GM12878 (cell line): ENCODE measurements at regions not wholly inside any gene's neighbourhood (a gene's known extent, or its start where the extent isn't known, plus 50 kb on each side); places are given as distances from the start of the nearest gene placed in this dataset.

ENCODE experiments used
- ATAC-seq: fragments of 200-7000 bp; cut with Tn5 transposase; 3 replicates; pipeline ENCODE4 v1.9.1; 2020; ENCODE audit warnings: mild to moderate bottlenecking, moderate library complexity
- BruUV-seq: library from RNA; stranded (reverse); fragments of 400-500 nt; replicated peaks from 2 replicates; lab custom pipeline; 2021; lab: Mats Ljungman, UMichigan
- CTCF ChIA-PET: fragments of 300-600 bp; sonication (Branson Sonifier 250); formaldehyde crosslinking; extraction: SDS; loops from one replicate; lab custom pipeline; 2021; ENCODE audit warnings: inconsistent platforms; lab: Yijun Ruan, JAX
- POLR2A ChIA-PET: fragments of 350-600 bp; formaldehyde crosslinking; extraction: SDS; loops from one replicate; lab custom pipeline; 2021; ENCODE audit warnings: inconsistent platforms; lab: Charles Lee
- RAD21 ChIA-PET: fragments of 300-600 bp; sonication (Branson Sonifier 250); formaldehyde crosslinking; loops from one replicate; lab custom pipeline; 2023; ENCODE audit warnings: antibody characterized with exemption; ENCODE audit not compliant: unreplicated experiment; lab: Charles Lee
- SMC1A ChIA-PET: fragments of 300-600 bp; sonication (Branson Sonifier 250); formaldehyde crosslinking; loops from one replicate; lab custom pipeline; 2023; ENCODE audit not compliant: unreplicated experiment, uncharacterized antibody; lab: Charles Lee
- DNase-seq: peaks from one replicate; pipeline ENCODE4 v3.0.0-alpha.2; 2011; ENCODE audit warnings: low read depth, low spot score
- FAIRE-seq: peaks from 3 replicates; lab custom pipeline; 2011; peaks lifted over from hg19 to GRCh38; lab: Jason Lieb, UNC
- H2AFZ ChIP-seq: 2 replicates; pipeline ENCODE4 v1.6.0; 2011; ENCODE audit warnings: low read depth, low read length, control low read depth; ENCODE audit not compliant: control insufficient read depth
- H3K27ac ChIP-seq: 2 replicates; pipeline ENCODE4 v1.5.1; 2011; ENCODE audit warnings: control low read depth; ENCODE audit not compliant: control insufficient read depth, insufficient read depth
- H3K27me3 ChIP-seq, 2 experiments: replicated peaks in 1 of 2; 2 replicates each; pipeline versions ENCODE4 v1.6.0 to v1.6.1; 2011; ENCODE audit warnings: low read length in 1 of 2; ENCODE audit not compliant: control insufficient read depth in 2 of 2, insufficient read depth in 2 of 2
- H3K36me3 ChIP-seq, 2 experiments: 2 replicates each; pipeline ENCODE4 v1.5.1; 2011; ENCODE audit warnings: low read length in 1 of 2; ENCODE audit not compliant: control insufficient read depth in 2 of 2, insufficient read depth in 2 of 2
- H3K4me1 ChIP-seq: 2 replicates; pipeline ENCODE4 v1.6.1; 2011; ENCODE audit warnings: mild to moderate bottlenecking, low read length, moderate library complexity, mixed read lengths; ENCODE audit not compliant: control insufficient read depth, insufficient read depth
- H3K4me2 ChIP-seq: 2 replicates; pipeline ENCODE4 v1.6.0; 2011; ENCODE audit warnings: control low read depth; ENCODE audit not compliant: control insufficient read depth, insufficient read depth
- H3K4me3 ChIP-seq: fragments of 200-600 bp; sonication (generic); 2 replicates; pipeline ENCODE4 v1.5.1; 2016
- H3K79me2 ChIP-seq: 2 replicates; pipeline ENCODE4 v1.6.0; 2011; ENCODE audit warnings: low read length; ENCODE audit not compliant: control insufficient read depth, insufficient read depth
- H3K9ac ChIP-seq: 2 replicates; pipeline ENCODE4 v1.8.0; 2011; ENCODE audit warnings: low read length, control low read depth, mixed read lengths; ENCODE audit not compliant: control insufficient read depth, insufficient read depth
- H3K9me3 ChIP-seq: replicated peaks from 3 replicates; pipeline ENCODE4 v1.5.1; 2011; ENCODE audit warnings: mild to moderate bottlenecking, low read length; ENCODE audit not compliant: control insufficient read depth, insufficient read depth
- H4K20me1 ChIP-seq: 2 replicates; pipeline ENCODE4 v1.6.0; 2011; ENCODE audit not compliant: control insufficient read depth, insufficient read depth
- ASH2L ChIP-seq: fragments of 300-600, 200-600 bp; sonication (generic); IDR thresholded peaks from 2 replicates; pipeline ENCODE4 v1.6.1; 2017; ENCODE audit warnings: low read depth, mild to moderate bottlenecking, borderline replicate concordance
- EGR1 ChIP-seq, 2 experiments: IDR thresholded peaks; 1 replicate in 1 of 2; 2 replicates in 1 of 2; pipeline ENCODE4 v1.6.1; 2011 to 2012; ENCODE audit warnings: low read depth in 2 of 2, low read length in 2 of 2, borderline replicate concordance in 1 of 2, mild to moderate bottlenecking in 1 of 2, moderate library complexity in 1 of 2
- IRF4 ChIP-seq: IDR thresholded peaks from 2 replicates; pipeline ENCODE4 v1.6.1; 2011; ENCODE audit warnings: low read depth, low read length
- JUNB ChIP-seq: IDR thresholded peaks from 2 replicates; pipeline ENCODE4 v1.6.1; 2016; ENCODE audit warnings: antibody characterized with exemption, mild to moderate bottlenecking
- SIX5 ChIP-seq: IDR thresholded peaks from 2 replicates; pipeline ENCODE4 v1.6.1; 2011; ENCODE audit warnings: mild to moderate bottlenecking, low read depth, low read length, moderate library complexity; ENCODE audit not compliant: severe bottlenecking
- WGBS: methylation state at CpG from one replicate; pipeline ENCODE4 v1.1.6; 2016; ENCODE audit warnings: low lambda C conversion rate; ENCODE audit not compliant: insufficient replicate concordance, insufficient coverage; ENCODE audit errors: missing lambda C conversion rate; 5-methylcytosine and 5-hydroxymethylcytosine counted together
- in situ Hi-C: fragments of 300-500 bp; cut with MboI; formaldehyde crosslinking; loops from 9 replicates; pipeline ENCODE4 v1.14.3; 2018; ENCODE audit warnings: mixed read lengths
- intact Hi-C: fragments of 100-400 bp; cut with micrococcal nuclease; formaldehyde crosslinking; loops from one replicate; pipeline ENCODE4 v1.14.2; 2022; ENCODE audit not compliant: unreplicated experiment
- TF ChIP-seq, protein P1 (sequence below): fragments of 450-650 bp; formaldehyde crosslinking; IDR thresholded peaks from 2 replicates; pipeline ENCODE4 v1.4.0; 2020; ENCODE audit warnings: mild to moderate bottlenecking, moderate library complexity

DNA sequence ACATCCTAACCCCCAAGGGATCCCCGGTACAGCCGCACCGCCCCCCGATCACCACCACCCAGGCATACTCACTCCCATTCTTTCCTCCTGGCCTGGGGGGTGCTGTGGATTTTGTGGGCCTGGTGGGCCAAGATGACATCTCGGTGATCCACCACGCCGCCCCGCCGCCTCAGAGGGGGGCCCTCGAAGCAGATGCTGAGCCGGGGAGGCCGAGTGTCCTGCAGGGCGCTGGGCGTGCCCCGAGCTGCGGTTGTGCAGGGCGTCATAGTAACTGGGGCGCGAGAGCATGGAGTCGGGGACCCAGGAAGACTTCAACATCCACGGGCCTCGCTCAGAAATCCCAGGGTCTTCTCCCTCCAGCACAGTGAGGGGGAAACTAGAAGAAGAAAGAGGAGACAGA lies 93.4 kb upstream of the CACNA1A start:
- SMC1A ChIA-PET: interaction anchor here (0.8 kb wide), 1 partner anchor 263 kb away, joined by 3 read pairs; no protein-coding TSS in a partner anchor
- WGBS: 70% methylated on average over 22 of the region's 22 CpGs
- H3K36me3 ChIP-seq: no peaks in the 10 kb centered on the region
- H3K9me3 ChIP-seq: no peaks in the 10 kb centered on the region
- no peaks in the 10 kb centered on the region for H3K79me2 ChIP-seq
- no peak overlapping the region for H3K4me2 ChIP-seq
- intact Hi-C loops (loop anchor here (5.0 kb wide), 2 partner anchors 283 to 478 kb away; no protein-coding TSS in a partner anchor), in situ Hi-C loops (loop anchor here (10.0 kb wide), 2 partner anchors 125 to 475 kb away; partner anchors contain the start of gene MISP3)
- H3K4me3 ChIP-seq: no peak overlapping the region
- CTCF ChIA-PET: interaction anchor here (0.9 to 1.7 kb wide), 4 partner anchors 10 to 264 kb away, joined by 3 to 5 read pairs (median 4); no protein-coding TSS in a partner anchor
- no peak overlapping the region for H2AFZ ChIP-seq
- POLR2A ChIA-PET: interaction anchor here (0.5 to 0.6 kb wide), 2 partner anchors 94 to 255 kb away, joined by 3 to 10 read pairs; no protein-coding TSS in a partner anchor
- H3K4me1 ChIP-seq: no peaks in the 10 kb centered on the region
- FAIRE-seq (no peak), ATAC-seq (no peak), DNase-seq (no peak)
- H3K27me3 ChIP-seq: no peaks in the 10 kb centered on the region
- TF ChIP-seq IRF4 (no peak), EGR1 (IDR thresholded peaks at IDR 0.05; ENCODE audit: borderline replicate concordance in 1 of 2, low read depth in 2 of 2, low read length in 2 of 2) (no peak), JUNB (no peak), ASH2L (no peak), SIX5 (no peak)
- TF ChIP-seq, protein P1, sequence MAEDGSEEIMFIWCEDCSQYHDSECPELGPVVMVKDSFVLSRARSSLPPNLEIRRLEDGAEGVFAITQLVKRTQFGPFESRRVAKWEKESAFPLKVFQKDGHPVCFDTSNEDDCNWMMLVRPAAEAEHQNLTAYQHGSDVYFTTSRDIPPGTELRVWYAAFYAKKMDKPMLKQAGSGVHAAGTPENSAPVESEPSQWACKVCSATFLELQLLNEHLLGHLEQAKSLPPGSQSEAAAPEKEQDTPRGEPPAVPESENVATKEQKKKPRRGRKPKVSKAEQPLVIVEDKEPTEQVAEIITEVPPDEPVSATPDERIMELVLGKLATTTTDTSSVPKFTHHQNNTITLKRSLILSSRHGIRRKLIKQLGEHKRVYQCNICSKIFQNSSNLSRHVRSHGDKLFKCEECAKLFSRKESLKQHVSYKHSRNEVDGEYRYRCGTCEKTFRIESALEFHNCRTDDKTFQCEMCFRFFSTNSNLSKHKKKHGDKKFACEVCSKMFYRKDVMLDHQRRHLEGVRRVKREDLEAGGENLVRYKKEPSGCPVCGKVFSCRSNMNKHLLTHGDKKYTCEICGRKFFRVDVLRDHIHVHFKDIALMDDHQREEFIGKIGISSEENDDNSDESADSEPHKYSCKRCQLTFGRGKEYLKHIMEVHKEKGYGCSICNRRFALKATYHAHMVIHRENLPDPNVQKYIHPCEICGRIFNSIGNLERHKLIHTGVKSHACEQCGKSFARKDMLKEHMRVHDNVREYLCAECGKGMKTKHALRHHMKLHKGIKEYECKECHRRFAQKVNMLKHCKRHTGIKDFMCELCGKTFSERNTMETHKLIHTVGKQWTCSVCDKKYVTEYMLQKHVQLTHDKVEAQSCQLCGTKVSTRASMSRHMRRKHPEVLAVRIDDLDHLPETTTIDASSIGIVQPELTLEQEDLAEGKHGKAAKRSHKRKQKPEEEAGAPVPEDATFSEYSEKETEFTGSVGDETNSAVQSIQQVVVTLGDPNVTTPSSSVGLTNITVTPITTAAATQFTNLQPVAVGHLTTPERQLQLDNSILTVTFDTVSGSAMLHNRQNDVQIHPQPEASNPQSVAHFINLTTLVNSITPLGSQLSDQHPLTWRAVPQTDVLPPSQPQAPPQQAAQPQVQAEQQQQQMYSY (CRISPR knock-in tag): no peak
- H4K20me1 ChIP-seq: no peaks in the 10 kb centered on the region
- RAD21 ChIA-PET: interaction anchor here (0.7 kb wide), 1 partner anchor 122 kb away, joined by 3 read pairs; no protein-coding TSS in a partner anchor
- no peak overlapping the region for H3K27ac ChIP-seq
- no TSS peak for BruUV-seq
- H3K9ac ChIP-seq: no peak overlapping the region
